HCT116 (cell line): ENCODE measurements at regions not wholly inside any gene's neighbourhood (a gene's known extent, or its start where the extent isn't known, plus 50 kb on each side); places are given as distances from the start of the nearest gene placed in this dataset.

Experiments used
- ATAC-seq: fragments of 200-7000 bp; cut with Tn5 transposase; 2 replicates; pipeline ENCODE4 v1.9.1; 2020; ENCODE audit warnings: mild to moderate bottlenecking, moderate library complexity
- BruUV-seq: library from RNA; stranded (reverse); fragments of 400-500 nt; replicated peaks from 2 replicates; lab custom pipeline; 2021; lab: Mats Ljungman, UMichigan
- CTCF ChIA-PET: fragments of 300-600 bp; sonication (Branson Sonifier 250); formaldehyde crosslinking; loops from one replicate; lab custom pipeline; 2021; ENCODE audit warnings: antibody characterized with exemption; lab: Charles Lee
- POLR2A ChIA-PET: fragments of 300-600, 350-600 bp; sonication (Branson Sonifier 250); formaldehyde crosslinking; loops from one replicate; lab custom pipeline; 2021; ENCODE audit warnings: antibody characterized with exemption; lab: Charles Lee
- RAD21 ChIA-PET, 2 experiments: fragments of 300-600 bp; sonication (Branson Sonifier 250); formaldehyde crosslinking; loops; one replicate each; lab custom pipeline; 2023; ENCODE audit warnings: low total read pairs in 2 of 2; ENCODE audit not compliant: uncharacterized antibody in 2 of 2, unreplicated experiment in 2 of 2, low non-redundant PET in 1 of 2; lab: Charles Lee
- DNase-seq: peaks from one replicate; pipeline ENCODE4 v3.0.0-alpha.2; 2010; ENCODE audit warnings: low read depth, low spot score
- H2AFZ ChIP-seq: fragments of 200-600 bp; shearing (Covaris generic), sonication (generic); 2 replicates; pipeline ENCODE4 v1.6.1; 2017; ENCODE audit warnings: low read depth, mixed run types, mixed read lengths, antibody characterized with exemption, low read length; ENCODE audit not compliant: poor library complexity, severe bottlenecking
- H3K27ac ChIP-seq: 2 replicates; pipeline ENCODE4 v1.5.1; 2012; ENCODE audit warnings: low read depth, low read length
- H3K27me3 ChIP-seq: fragments of 200-600 bp; sonication (generic); 2 replicates; pipeline ENCODE4 v1.6.1; 2016; ENCODE audit warnings: mixed run types, low read length, mixed read lengths; ENCODE audit not compliant: insufficient read depth
- H3K36me3 ChIP-seq, 2 experiments: fragments of 200-500 bp in 1 of 2; fragments of 200-600 bp in 1 of 2; sonication (Bioruptor generic) in 1 of 2; sonication (generic) in 1 of 2; 2 replicates each; pipeline versions ENCODE4 v1.5.1 to v1.6.1; 2014 to 2016; ENCODE audit warnings: low read length in 2 of 2, inconsistent platforms in 1 of 2, mixed read lengths in 1 of 2, mixed run types in 1 of 2; ENCODE audit not compliant: insufficient read depth in 2 of 2, control insufficient read depth in 1 of 2
- H3K4me1 ChIP-seq, 2 experiments: fragments of 200-600 bp in 1 of 2; sonication (generic) in 1 of 2; 2 replicates each; pipeline versions ENCODE4 v1.5.1 to v1.6.1; 2012 to 2017; ENCODE audit warnings: low read length in 2 of 2, inconsistent platforms in 1 of 2, mild to moderate bottlenecking in 1 of 2, mixed read lengths in 1 of 2, mixed run types in 1 of 2, moderate library complexity in 1 of 2; ENCODE audit not compliant: insufficient read depth in 2 of 2, control insufficient read depth in 1 of 2
- H3K4me2 ChIP-seq: fragments of 200-600 bp; sonication (generic); 2 replicates; pipeline ENCODE4 v1.6.1; 2017; ENCODE audit warnings: mixed run types, low read length, mixed read lengths
- H3K4me3 ChIP-seq, 2 experiments: fragments of 200-600 bp in 1 of 2; sonication (generic) in 1 of 2; replicated peaks in 1 of 2; 2 replicates each; pipeline ENCODE4 v1.5.1; 2011 to 2016; ENCODE audit warnings: low read length in 2 of 2, control low read depth in 1 of 2, low read depth in 1 of 2, mild to moderate bottlenecking in 1 of 2, mixed read lengths in 1 of 2, mixed run types in 1 of 2
- H3K79me2 ChIP-seq: fragments of 200-600 bp; sonication (generic); 2 replicates; pipeline ENCODE4 v1.6.1; 2017; ENCODE audit warnings: mild to moderate bottlenecking, mixed run types, low read length, moderate library complexity, mixed read lengths; ENCODE audit not compliant: insufficient read depth
- H3K9ac ChIP-seq: fragments of 200-600 bp; sonication (generic); 2 replicates; pipeline ENCODE4 v1.6.1; 2016; ENCODE audit warnings: low read length, mixed read lengths
- H3K9me2 ChIP-seq: fragments of 200-600 bp; sonication (generic), shearing (Covaris generic); 2 replicates; pipeline ENCODE4 v1.6.1; 2017; ENCODE audit warnings: mixed run types, mild to moderate bottlenecking, moderate library complexity; ENCODE audit not compliant: insufficient read depth
- H3K9me3 ChIP-seq, 2 experiments: fragments of 200-500 bp in 1 of 2; fragments of 200-600 bp in 1 of 2; sonication (Bioruptor generic) in 1 of 2; sonication (generic) in 1 of 2; 2 replicates each; pipeline ENCODE4 v1.6.1; 2014 to 2017; ENCODE audit warnings: low read length in 2 of 2, mixed read lengths in 2 of 2, inconsistent platforms in 1 of 2, low read depth in 1 of 2, mild to moderate bottlenecking in 1 of 2, mixed run types in 1 of 2, moderate library complexity in 1 of 2; ENCODE audit not compliant: control insufficient read depth in 1 of 2, insufficient read depth in 1 of 2
- H4K20me1 ChIP-seq: fragments of 200-600 bp; sonication (generic), shearing (Covaris generic); 2 replicates; pipeline ENCODE4 v1.6.1; 2017; ENCODE audit warnings: mixed run types, mild to moderate bottlenecking, moderate library complexity; ENCODE audit not compliant: insufficient read depth
- CTCF ChIP-seq, 3 experiments: fragments of 200-600 bp in 1 of 3; sonication (generic) in 1 of 3; IDR thresholded peaks in 2 of 3; conservative IDR thresholded peaks in 1 of 3; 2 replicates each; pipeline ENCODE4 v1.5.1; 2012 to 2017; ENCODE audit warnings: low read depth in 2 of 3, low read length in 2 of 3, antibody characterized with exemption in 1 of 3, borderline replicate concordance in 1 of 3, control low read depth in 1 of 3, mild to moderate bottlenecking in 1 of 3, mixed read lengths in 1 of 3, mixed run types in 1 of 3, moderate library complexity in 1 of 3; ENCODE audit not compliant: insufficient read depth in 1 of 3
- JUND ChIP-seq: IDR thresholded peaks from 2 replicates; pipeline ENCODE4 v1.6.1; 2012
- SIN3A ChIP-seq: IDR thresholded peaks from 2 replicates; pipeline ENCODE4 v1.6.1; 2012; ENCODE audit warnings: low read depth
- SRF ChIP-seq: IDR thresholded peaks from 2 replicates; pipeline ENCODE4 v1.6.1; 2012; ENCODE audit warnings: low read depth
- TCF7L2 ChIP-seq: IDR thresholded peaks from 2 replicates; pipeline ENCODE4 v1.7.0; 2011; ENCODE audit warnings: borderline replicate concordance, inconsistent platforms; ENCODE audit not compliant: insufficient read depth, insufficient read length; ENCODE audit errors: extremely low read depth
- YY1 ChIP-seq: IDR thresholded peaks from 2 replicates; pipeline ENCODE4 v1.6.1; 2011; ENCODE audit warnings: low read length, low read depth, moderate library complexity, mild to moderate bottlenecking; ENCODE audit not compliant: insufficient replicate concordance; ENCODE audit errors: extremely low read depth
- ZBTB33 ChIP-seq: IDR thresholded peaks from 2 replicates; pipeline ENCODE4 v1.6.1; 2011; ENCODE audit warnings: mild to moderate bottlenecking, low read length, moderate library complexity; ENCODE audit not compliant: insufficient replicate concordance; ENCODE audit errors: extremely low read depth
- ZFX ChIP-seq: fragments of 450-650 bp; IDR thresholded peaks from 2 replicates; pipeline ENCODE4 v1.6.1; 2017
- ZNF274 ChIP-seq: fragments of 200-500 bp; sonication (Bioruptor generic); IDR thresholded peaks from 2 replicates; pipeline ENCODE4 v1.6.1; 2014; ENCODE audit warnings: mild to moderate bottlenecking, low read depth, low read length, inconsistent platforms
- intact Hi-C: fragments of 100-400 bp; cut with micrococcal nuclease; formaldehyde crosslinking; loops from 2 replicates; pipeline ENCODE4 v1.10.0; 2022

GRCh38 chr10:120398180-120398579 lies 58.8 kb upstream of the PLPP4 start:
- intact Hi-C loops = no loop called here
- H3K79me2 ChIP-seq = no peaks in the 10 kb centered on the region
- no peaks in the 10 kb centered on the region for H3K9me3 ChIP-seq
- POLR2A ChIA-PET = no interaction called here
- H3K27ac ChIP-seq = no peak overlapping the region
- no peak overlapping the region for H3K4me2 ChIP-seq
- CTCF ChIA-PET = no interaction called here
- TF ChIP-seq YY1 = no peak
- TF ChIP-seq SIN3A = no peak
- RAD21 ChIA-PET = no interaction called here
- H2AFZ ChIP-seq = no peak overlapping the region
- H4K20me1 ChIP-seq = no peaks in the 10 kb centered on the region
- no peaks in the 10 kb centered on the region for H3K9me2 ChIP-seq
- no peak for DNase-seq
- peaks cover 0 to 6% of the 10 kb centered on the region in 2 experiments; a peak in 1 of 4 replicates for H3K4me1 ChIP-seq
- no TSS peak for BruUV-seq
- no peaks in the 10 kb centered on the region for H3K36me3 ChIP-seq
- no peak overlapping the region for H3K9ac ChIP-seq
- no peak for ATAC-seq
- no peak overlapping the region for H3K4me3 ChIP-seq
- peaks cover 13% of the 10 kb centered on the region; the same call in 1 of the 2 replicates for H3K27me3 ChIP-seq

- Histone ChIP-seq H3K36me3 (no peaks in the 10 kb centered on the region), H3K27me3 (peaks cover 13% of the 10 kb centered on the region; the same call in 1 of the 2 replicates), H3K9me2 (no peaks in the 10 kb centered on the region), H3K79me2 (no peaks in the 10 kb centered on the region), H3K9me3 (no peaks in the 10 kb centered on the region), H3K4me2 (no peak overlapping the region), H2AFZ (no peak overlapping the region), H3K4me1 (no peaks in the 10 kb centered on the region)
- DNase-seq (no peak), ATAC-seq (no peak)
- RAD21 ChIA-PET = no interaction called here
- BruUV-seq = no TSS peak
- TF ChIP-seq CTCF (IDR thresholded peaks at IDR 0.05 in 2 of 3, conservative IDR thresholded peaks at IDR 0.05 in 1 of 3; ENCODE audit: borderline replicate concordance in 1 of 3, insufficient read depth in 1 of 3, low read depth in 2 of 3, low read length in 2 of 3) (no peak), SRF (no peak), ZFX (no peak), ZNF274 (no peak), ZBTB33 (no peak), TCF7L2 (no peak), SIN3A (no peak), JUND (no peak)
- TF ChIP-seq, all 23 proteins: peak for 0
- POLR2A ChIA-PET = no interaction called here
- Histone ChIP-seq H3K4me3 (no peak overlapping the region), H3K9ac (no peak overlapping the region), H3K27ac (no peak overlapping the region), H4K20me1 (no peaks in the 10 kb centered on the region; the same call in 1 of the 2 replicates)
- CTCF ChIA-PET = no interaction called here
- intact Hi-C loops = no loop called here
Observed at GRCh38 chr10:120400601-120401000, 56.4 kb upstream of the PLPP4 start.
